ENCODE measurements at regions not wholly inside any gene's neighbourhood (a gene's known extent, or its start where the extent isn't known, plus 50 kb on each side); places are given as distances from the start of the nearest gene placed in this dataset.

DNA sequence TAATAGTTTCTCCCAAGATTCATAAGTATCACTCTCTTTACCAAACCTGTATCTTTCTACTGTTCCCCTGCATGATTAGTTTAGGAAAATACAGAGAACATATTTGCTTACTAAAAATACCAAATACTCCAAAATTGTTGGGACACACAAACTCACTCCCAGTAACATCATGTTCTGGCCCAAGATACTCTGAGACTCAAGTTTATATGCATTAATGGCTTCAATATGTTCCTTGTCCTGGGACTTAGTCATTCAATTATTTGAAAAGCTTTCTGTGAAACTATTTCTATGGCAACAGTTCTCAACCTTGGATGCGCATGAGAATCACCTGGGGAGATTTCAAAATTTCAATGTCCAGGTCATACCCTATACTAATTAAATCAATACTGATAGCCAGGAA is 138.9 kb upstream of the PTCHD1 start:
- TF ChIP-seq, protein P1, sequence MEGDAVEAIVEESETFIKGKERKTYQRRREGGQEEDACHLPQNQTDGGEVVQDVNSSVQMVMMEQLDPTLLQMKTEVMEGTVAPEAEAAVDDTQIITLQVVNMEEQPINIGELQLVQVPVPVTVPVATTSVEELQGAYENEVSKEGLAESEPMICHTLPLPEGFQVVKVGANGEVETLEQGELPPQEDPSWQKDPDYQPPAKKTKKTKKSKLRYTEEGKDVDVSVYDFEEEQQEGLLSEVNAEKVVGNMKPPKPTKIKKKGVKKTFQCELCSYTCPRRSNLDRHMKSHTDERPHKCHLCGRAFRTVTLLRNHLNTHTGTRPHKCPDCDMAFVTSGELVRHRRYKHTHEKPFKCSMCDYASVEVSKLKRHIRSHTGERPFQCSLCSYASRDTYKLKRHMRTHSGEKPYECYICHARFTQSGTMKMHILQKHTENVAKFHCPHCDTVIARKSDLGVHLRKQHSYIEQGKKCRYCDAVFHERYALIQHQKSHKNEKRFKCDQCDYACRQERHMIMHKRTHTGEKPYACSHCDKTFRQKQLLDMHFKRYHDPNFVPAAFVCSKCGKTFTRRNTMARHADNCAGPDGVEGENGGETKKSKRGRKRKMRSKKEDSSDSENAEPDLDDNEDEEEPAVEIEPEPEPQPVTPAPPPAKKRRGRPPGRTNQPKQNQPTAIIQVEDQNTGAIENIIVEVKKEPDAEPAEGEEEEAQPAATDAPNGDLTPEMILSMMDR (IDR thresholded peaks at IDR 0.05): no peak
- TF ChIP-seq EZH2phosphoT487 (IDR thresholded peaks at IDR 0.05): no peak

All from neural progenitor cell (in vitro differentiated cells).